Hepatocyte (in vitro differentiated cells): ENCODE measurements at regions not wholly inside any gene's neighbourhood (a gene's known extent, or its start where the extent isn't known, plus 50 kb on each side); places are given as distances from the start of the nearest gene placed in this dataset.

Experiments used
- DNase-seq: peaks from one replicate; pipeline ENCODE4 v3.0.0-alpha.2; 2016; ENCODE audit warnings: low spot score
- H2AFZ ChIP-seq: fragments of 200-600 bp; sonication (generic); 2 replicates; pipeline ENCODE4 v1.6.0; 2016; ENCODE audit warnings: antibody characterized with exemption, mild to moderate bottlenecking
- H3K27ac ChIP-seq: fragments of 200-600 bp; sonication (generic); 2 replicates; pipeline ENCODE4 v1.5.1; 2016; ENCODE audit warnings: mild to moderate bottlenecking
- H3K27me3 ChIP-seq: fragments of 200-600 bp; sonication (generic); 2 replicates; pipeline ENCODE4 v1.6.1; 2016
- H3K36me3 ChIP-seq: fragments of 200-600 bp; sonication (generic); replicated peaks from 2 replicates; pipeline ENCODE4 v1.5.1; 2016; ENCODE audit warnings: low read depth; ENCODE audit not compliant: insufficient read depth
- H3K4me1 ChIP-seq: fragments of 200-600 bp; sonication (generic); 2 replicates; pipeline ENCODE4 v1.5.1; 2016; ENCODE audit warnings: mild to moderate bottlenecking, moderate library complexity; ENCODE audit not compliant: insufficient read depth
- H3K4me2 ChIP-seq: fragments of 200-600 bp; sonication (generic); 2 replicates; pipeline ENCODE4 v1.6.0; 2016
- H3K4me3 ChIP-seq: fragments of 200-600 bp; sonication (generic); 2 replicates; pipeline ENCODE4 v1.5.1; 2016; ENCODE audit warnings: mild to moderate bottlenecking
- H3K79me2 ChIP-seq: fragments of 200-600 bp; sonication (generic); 2 replicates; pipeline ENCODE4 v1.6.0; 2017; ENCODE audit warnings: mild to moderate bottlenecking
- H3K9me2 ChIP-seq: fragments of 200-600 bp; sonication (generic); replicated peaks from 2 replicates; pipeline ENCODE4 v1.6.0; 2017; ENCODE audit warnings: mild to moderate bottlenecking; ENCODE audit not compliant: insufficient read depth
- H3K9me3 ChIP-seq: fragments of 200-600 bp; sonication (generic); 2 replicates; pipeline ENCODE4 v1.5.1; 2016; ENCODE audit warnings: low read depth, mild to moderate bottlenecking
- H4K20me1 ChIP-seq: fragments of 200-600 bp; sonication (generic); 2 replicates; pipeline ENCODE4 v1.6.0; 2016; ENCODE audit warnings: mild to moderate bottlenecking; ENCODE audit not compliant: insufficient read depth, poor library complexity, severe bottlenecking
- CTCF ChIP-seq: fragments of 200-600 bp; sonication (generic); IDR thresholded peaks from 2 replicates; pipeline ENCODE4 v1.5.1; 2016; ENCODE audit warnings: antibody characterized with exemption, mild to moderate bottlenecking; ENCODE audit not compliant: poor library complexity
- EZH2 ChIP-seq: fragments of 200-600 bp; sonication (generic); IDR thresholded peaks from 2 replicates; pipeline ENCODE4 v1.6.1; 2016; ENCODE audit warnings: antibody characterized with exemption, mild to moderate bottlenecking, borderline replicate concordance
- EZH2phosphoT487 ChIP-seq: fragments of 200-600 bp; sonication (generic); IDR thresholded peaks from one replicate; pipeline ENCODE4 v1.6.1; 2018; ENCODE audit warnings: antibody characterized with exemption, mild to moderate bottlenecking, low read depth, moderate library complexity; ENCODE audit not compliant: unreplicated experiment, severe bottlenecking
- WGBS: methylation state at CpG from one replicate; pipeline ENCODE4 v1.1.6; 2016; ENCODE audit warnings: low lambda C conversion rate; ENCODE audit errors: missing lambda C conversion rate; 5-methylcytosine and 5-hydroxymethylcytosine counted together

- Histone ChIP-seq H3K4me1 (no peaks in the 10 kb centered on the region), H4K20me1 (no peaks in the 10 kb centered on the region), H3K36me3 (no peaks in the 10 kb centered on the region), H3K27ac (no peak overlapping the region), H3K79me2 (no peaks in the 10 kb centered on the region), H3K9me3 (no peaks in the 10 kb centered on the region), H3K4me3 (no peak overlapping the region), H2AFZ (no peak overlapping the region), H3K27me3 (no peaks in the 10 kb centered on the region), H3K4me2 (no peak overlapping the region), H3K9me2 (no peaks in the 10 kb centered on the region)
- 100% methylated on average over 1 of the region's 1 CpG for WGBS
- DNase-seq = no peak
- TF ChIP-seq EZH2phosphoT487 (no peak), EZH2 (no peak), CTCF (no peak)
These were observed 293.5 kb upstream of the IGFBP3 start for GRCh38 chr7:46214526-46214925.

GRCh38 chr7:46213154-46213537 lies 292.1 kb upstream of the IGFBP3 start:
- Histone ChIP-seq H3K4me3 (no peak overlapping the region), H4K20me1 (no peaks in the 10 kb centered on the region), H3K36me3 (no peaks in the 10 kb centered on the region), H3K79me2 (no peaks in the 10 kb centered on the region), H3K9me2 (no peaks in the 10 kb centered on the region), H2AFZ (no peak overlapping the region), H3K4me1 (no peaks in the 10 kb centered on the region), H3K27me3 (no peaks in the 10 kb centered on the region), H3K4me2 (no peak overlapping the region), H3K27ac (no peak overlapping the region), H3K9me3 (no peaks in the 10 kb centered on the region)
- DNase-seq = no peak
- TF ChIP-seq EZH2 (no peak), EZH2phosphoT487 (no peak), CTCF (no peak)
- WGBS = 95% methylated on average over 2 of the region's 2 CpGs

GRCh38 chr7:46212425-46213153 lies 291.5 kb upstream of the IGFBP3 start:
- no peaks in the 10 kb centered on the region for H3K27me3 ChIP-seq
- H3K79me2 ChIP-seq = no peaks in the 10 kb centered on the region
- no peak for DNase-seq
- no peak overlapping the region for H3K27ac ChIP-seq
- no peaks in the 10 kb centered on the region for H3K9me3 ChIP-seq
- no peak overlapping the region for H3K4me3 ChIP-seq
- 95% methylated on average over 8 of the region's 8 CpGs for WGBS
- TF ChIP-seq EZH2 = no peak
- TF ChIP-seq CTCF = no peak
- no peak for TF ChIP-seq EZH2phosphoT487
- H3K4me2 ChIP-seq = no peak overlapping the region
- no peaks in the 10 kb centered on the region for H3K4me1 ChIP-seq
- no peaks in the 10 kb centered on the region for H3K36me3 ChIP-seq
- H3K9me2 ChIP-seq = no peaks in the 10 kb centered on the region
- no peak overlapping the region for H2AFZ ChIP-seq
- no peaks in the 10 kb centered on the region for H4K20me1 ChIP-seq

GRCh38 chr7:46210467-46210866 lies 289.4 kb upstream of the IGFBP3 start:
- Histone ChIP-seq H3K9me3 (no peaks in the 10 kb centered on the region), H3K27me3 (no peaks in the 10 kb centered on the region), H4K20me1 (no peaks in the 10 kb centered on the region), H3K36me3 (no peaks in the 10 kb centered on the region), H3K9me2 (no peaks in the 10 kb centered on the region), H3K4me1 (no peaks in the 10 kb centered on the region), H3K4me2 (no peak overlapping the region), H3K27ac (no peak overlapping the region), H3K79me2 (no peaks in the 10 kb centered on the region), H3K4me3 (no peak overlapping the region), H2AFZ (no peak overlapping the region)
- DNase-seq = no peak
- TF ChIP-seq EZH2phosphoT487 (no peak), EZH2 (no peak), CTCF (no peak)
- 68% methylated on average over 3 of the region's 3 CpGs for WGBS
